ENCODE measurements at regions not wholly inside any gene's neighbourhood (a gene's known extent, or its start where the extent isn't known, plus 50 kb on each side); places are given as distances from the start of the nearest gene placed in this dataset.
"Not testable (repeated sequence)": the region's sequence is repeated elsewhere in the genome, so short reads cannot be mapped to it uniquely, and the experiment has no call there.

GRCh38 chr20:50439539-50440453, 70.4 kb upstream of the PTPN1 start:
- DNase-seq (ENCODE audit: low read depth in 1 of 2, low spot score in 1 of 2), result no peak

- DNase-seq (ENCODE audit: low read depth in 1 of 2, low spot score in 1 of 2), result no peak
Observed at GRCh38 chr20:50442512-50442911, 67.7 kb upstream of the PTPN1 start.

- DNase-seq (ENCODE audit: low read depth in 1 of 2, low spot score in 1 of 2), result no peak
Observed at GRCh38 chr20:50445354-50446151, 64.6 kb upstream of the PTPN1 start.

- DNase-seq (ENCODE audit: low read depth in 1 of 2, low spot score in 1 of 2), result no peak
Observed at GRCh38 chr20:50446351-50447101, 63.7 kb upstream of the PTPN1 start.

- DNase-seq (ENCODE audit: low read depth in 1 of 2, low spot score in 1 of 2), result no peak
Observed at GRCh38 chr20:50447102-50447804, 62.9 kb upstream of the PTPN1 start.

GRCh38 chr20:50447817-50448216, 62.4 kb upstream of the PTPN1 start:
- no peak for DNase-seq (ENCODE audit: low read depth in 1 of 2, low spot score in 1 of 2)

GRCh38 chr20:50448625-50449403, 61.4 kb upstream of the PTPN1 start:
- DNase-seq (ENCODE audit: low read depth in 1 of 2, low spot score in 1 of 2), result not testable (repeated sequence)

GRCh38 chr20:50449738-50450492, 60.3 kb upstream of the PTPN1 start:
- DNase-seq (ENCODE audit: low read depth in 1 of 2, low spot score in 1 of 2), result no peak

GRCh38 chr20:50450493-50450826, 59.7 kb upstream of the PTPN1 start:
- no peak for DNase-seq (ENCODE audit: low read depth in 1 of 2, low spot score in 1 of 2)

- no peak for DNase-seq (ENCODE audit: low read depth in 1 of 2, low spot score in 1 of 2)
Observed at GRCh38 chr20:50450881-50451752, 59.1 kb upstream of the PTPN1 start.

- not testable (repeated sequence) for DNase-seq (ENCODE audit: low read depth in 1 of 2, low spot score in 1 of 2)
Observed at GRCh38 chr20:50451792-50452425, 58.3 kb upstream of the PTPN1 start.

- no peak for DNase-seq (ENCODE audit: low read depth in 1 of 2, low spot score in 1 of 2)
Observed at GRCh38 chr20:50453533-50454244, 56.5 kb upstream of the PTPN1 start.

GRCh38 chr20:50455245-50455644, 54.9 kb upstream of the PTPN1 start:
- DNase-seq (ENCODE audit: low read depth in 1 of 2, low spot score in 1 of 2), result not testable (repeated sequence)

GRCh38 chr20:50455656-50456451, 54.3 kb upstream of the PTPN1 start:
- DNase-seq (ENCODE audit: low read depth in 1 of 2, low spot score in 1 of 2), result no peak

- no peak for DNase-seq (ENCODE audit: low read depth in 1 of 2, low spot score in 1 of 2)
Observed at GRCh38 chr20:50456452-50457324, 53.5 kb upstream of the PTPN1 start.
